Ectodermal cell (in vitro differentiated cells): ENCODE measurements at regions not wholly inside any gene's neighbourhood (a gene's known extent, or its start where the extent isn't known, plus 50 kb on each side); places are given as distances from the start of the nearest gene placed in this dataset.

Experiments used
- H3K27ac ChIP-seq: 2 replicates; pipeline ENCODE4 v1.7.0; 2013; ENCODE audit warnings: mild to moderate bottlenecking, low read depth, low read length; ENCODE audit not compliant: insufficient read depth, poor library complexity, severe bottlenecking
- H3K27me3 ChIP-seq: 2 replicates; pipeline ENCODE4 v1.7.0; 2013; ENCODE audit warnings: mild to moderate bottlenecking, low read length; ENCODE audit not compliant: insufficient read depth, control insufficient read depth, poor library complexity, severe bottlenecking
- H3K36me3 ChIP-seq: one replicate; pipeline ENCODE4 v1.7.0; 2013; ENCODE audit warnings: low read length; ENCODE audit not compliant: control insufficient read depth, insufficient read depth
- H3K4me1 ChIP-seq: one replicate; pipeline ENCODE4 v1.7.0; 2013; ENCODE audit warnings: low read length; ENCODE audit not compliant: control insufficient read depth, insufficient read depth
- H3K4me3 ChIP-seq: 2 replicates; pipeline ENCODE4 v1.7.0; 2013; ENCODE audit warnings: low read depth, low read length, control low read depth; ENCODE audit not compliant: insufficient read depth
- H3K9me3 ChIP-seq: 2 replicates; pipeline ENCODE4 v1.7.0; 2013; ENCODE audit warnings: mild to moderate bottlenecking, low read length, moderate library complexity; ENCODE audit not compliant: control insufficient read depth
- WGBS, 2 experiments: methylation state at CpG; one replicate each; pipeline ENCODE4 v1.1.7; 2013; ENCODE audit warnings: missing lambda C conversion rate in 2 of 2; 5-methylcytosine and 5-hydroxymethylcytosine counted together

- H3K4me1 ChIP-seq = peaks cover 4% of the 10 kb centered on the region
- 88 to 90% methylated on average over 7 of the region's 7 CpGs for WGBS, 2 experiments
- no peaks in the 10 kb centered on the region for H3K36me3 ChIP-seq
- no peak overlapping the region for H3K27ac ChIP-seq
- no peaks in the 10 kb centered on the region for H3K27me3 ChIP-seq
- no peaks in the 10 kb centered on the region for H3K9me3 ChIP-seq
- H3K4me3 ChIP-seq = no peak overlapping the region
Measured at GRCh38 chr9:13786131-13786530, 506.6 kb upstream of the MPDZ start.

GRCh38 chr9:13779106-13779505 lies 499.6 kb upstream of the MPDZ start:
- Histone ChIP-seq H3K9me3 (no peaks in the 10 kb centered on the region), H3K36me3 (no peaks in the 10 kb centered on the region), H3K27me3 (no peaks in the 10 kb centered on the region), H3K4me1 (peaks cover 9% of the 10 kb centered on the region), H3K27ac (no peak overlapping the region), H3K4me3 (no peak overlapping the region)
- WGBS, 2 experiments = 90 to 93% methylated on average over 4 of the region's 5 CpGs

- no peak overlapping the region for H3K4me3 ChIP-seq
- H3K4me1 ChIP-seq = peaks cover 9% of the 10 kb centered on the region
- no peaks in the 10 kb centered on the region for H3K9me3 ChIP-seq
- no peak overlapping the region for H3K27ac ChIP-seq
- H3K36me3 ChIP-seq = no peaks in the 10 kb centered on the region
- no peaks in the 10 kb centered on the region for H3K27me3 ChIP-seq
- 65 to 66% methylated on average over 4 of the region's 4 CpGs for WGBS, 2 experiments
Measured at GRCh38 chr9:13778631-13779030, 499.1 kb upstream of the MPDZ start.

- no peaks in the 10 kb centered on the region for H3K9me3 ChIP-seq
- no peaks in the 10 kb centered on the region for H3K27me3 ChIP-seq
- no peak overlapping the region for H3K27ac ChIP-seq
- H3K4me1 ChIP-seq = no peaks in the 10 kb centered on the region
- H3K4me3 ChIP-seq = no peak overlapping the region
- 90 to 96% methylated on average over 3 of the region's 3 CpGs for WGBS, 2 experiments
- H3K36me3 ChIP-seq = no peaks in the 10 kb centered on the region
Measured at GRCh38 chr9:13770956-13771355, 491.5 kb upstream of the MPDZ start.

GRCh38 chr9:13769641-13770040 lies 490.1 kb upstream of the MPDZ start:
- no CpG with 5 or more reads among the region's 1 CpG for WGBS, 2 experiments
- no peak overlapping the region for H3K27ac ChIP-seq
- no peaks in the 10 kb centered on the region for H3K9me3 ChIP-seq
- no peaks in the 10 kb centered on the region for H3K36me3 ChIP-seq
- H3K4me1 ChIP-seq = no peaks in the 10 kb centered on the region
- no peaks in the 10 kb centered on the region for H3K27me3 ChIP-seq
- H3K4me3 ChIP-seq = no peak overlapping the region

- H3K4me1 ChIP-seq = no peaks in the 10 kb centered on the region
- WGBS, 2 experiments = 95 to 100% methylated on average over 1 of the region's 3 CpGs
- H3K4me3 ChIP-seq = no peak overlapping the region
- no peak overlapping the region for H3K27ac ChIP-seq
- no peaks in the 10 kb centered on the region for H3K9me3 ChIP-seq
- no peaks in the 10 kb centered on the region for H3K27me3 ChIP-seq
- no peaks in the 10 kb centered on the region for H3K36me3 ChIP-seq
Measured at GRCh38 chr9:13769006-13769405, 489.5 kb upstream of the MPDZ start.

- H3K36me3 ChIP-seq = no peaks in the 10 kb centered on the region
- 89 to 97% methylated on average over 3 of the region's 3 CpGs for WGBS, 2 experiments
Measured at GRCh38 chr9:13762209-13762608, 482.7 kb upstream of the MPDZ start.

GRCh38 chr9:13759551-13759950 lies 480.1 kb upstream of the MPDZ start:
- Histone ChIP-seq H3K36me3 (no peaks in the 10 kb centered on the region), H3K27ac (no peak overlapping the region), H3K9me3 (no peaks in the 10 kb centered on the region), H3K4me3 (no peak overlapping the region), H3K4me1 (no peaks in the 10 kb centered on the region), H3K27me3 (no peaks in the 10 kb centered on the region)
- WGBS, 2 experiments = 92 to 94% methylated on average over 3 of the region's 3 CpGs

More at GRCh38 chr9:13762209-13762608, 482.7 kb upstream of the MPDZ start:
- H3K27me3 ChIP-seq = no peaks in the 10 kb centered on the region
- H3K9me3 ChIP-seq = no peaks in the 10 kb centered on the region
- H3K27ac ChIP-seq = no peak overlapping the region
- no peak overlapping the region for H3K4me3 ChIP-seq
- H3K4me1 ChIP-seq = no peaks in the 10 kb centered on the region

- Histone ChIP-seq H3K4me1 (no peaks in the 10 kb centered on the region), H3K27me3 (no peaks in the 10 kb centered on the region), H3K27ac (no peak overlapping the region), H3K36me3 (no peaks in the 10 kb centered on the region), H3K9me3 (no peaks in the 10 kb centered on the region), H3K4me3 (no peak overlapping the region)
- WGBS, 2 experiments = 95 to 96% methylated on average over 9 of the region's 9 CpGs
Measured at GRCh38 chr9:13758936-13759335, 479.4 kb upstream of the MPDZ start.

- Histone ChIP-seq H3K4me3 (no peak overlapping the region), H3K4me1 (no peaks in the 10 kb centered on the region), H3K27ac (no peak overlapping the region), H3K36me3 (no peaks in the 10 kb centered on the region), H3K9me3 (no peaks in the 10 kb centered on the region), H3K27me3 (no peaks in the 10 kb centered on the region)
- WGBS, 2 experiments = 98% methylated on average over 4 of the region's 4 CpGs
Measured at GRCh38 chr9:13756943-13757342, 477.5 kb upstream of the MPDZ start.

- H3K27me3 ChIP-seq = no peaks in the 10 kb centered on the region
- no peaks in the 10 kb centered on the region for H3K36me3 ChIP-seq
- 83% methylated on average over 1 of the region's 1 CpG for WGBS, 2 experiments
- H3K4me3 ChIP-seq = no peak overlapping the region
- no peaks in the 10 kb centered on the region for H3K9me3 ChIP-seq
- H3K27ac ChIP-seq = no peak overlapping the region
- H3K4me1 ChIP-seq = no peaks in the 10 kb centered on the region
Measured at GRCh38 chr9:13755551-13755950, 476.1 kb upstream of the MPDZ start.
